WI38 (cell line): ENCODE measurements at regions not wholly inside any gene's neighbourhood (a gene's known extent, or its start where the extent isn't known, plus 50 kb on each side); places are given as distances from the start of the nearest gene placed in this dataset.
"Not testable (repeated sequence)": the region's sequence is repeated elsewhere in the genome, so short reads cannot be mapped to it uniquely, and the experiment has no call there.

Experiments used
- H3K4me3 ChIP-seq: 2 replicates; pipeline ENCODE4 v1.5.1; 2011; ENCODE audit warnings: low read depth, mild to moderate bottlenecking, control low read depth, low read length
- CTCF ChIP-seq: IDR thresholded peaks from 2 replicates; pipeline ENCODE4 v1.5.1; 2012; ENCODE audit warnings: low read depth, mild to moderate bottlenecking, control low read depth, low read length

GRCh38 chr2:150207979-150208378 lies 279.5 kb downstream of the RND3 start:
- no peak for TF ChIP-seq CTCF
- no peak overlapping the region for H3K4me3 ChIP-seq

DNA sequence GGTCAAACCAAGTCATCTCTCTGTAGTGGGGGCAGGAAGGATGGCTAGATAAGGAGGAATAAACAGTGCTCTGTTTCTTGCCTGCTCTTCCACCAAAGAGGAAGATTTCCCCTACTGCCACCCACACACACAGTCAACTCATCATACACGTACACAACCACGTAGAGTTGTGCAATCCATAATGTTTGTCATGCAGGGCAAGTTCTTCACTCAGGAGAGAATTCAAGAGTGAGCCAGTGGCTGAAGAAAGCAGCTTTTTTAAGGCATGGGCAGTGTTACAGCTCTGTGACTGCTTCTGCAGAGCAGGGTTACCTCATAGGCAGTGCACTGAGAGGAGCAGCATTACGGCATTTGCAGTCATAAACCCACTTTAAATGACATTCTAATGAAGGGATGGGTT lies 283.0 kb downstream of the RND3 start:
- no peak for TF ChIP-seq CTCF
- no peak overlapping the region for H3K4me3 ChIP-seq

DNA sequence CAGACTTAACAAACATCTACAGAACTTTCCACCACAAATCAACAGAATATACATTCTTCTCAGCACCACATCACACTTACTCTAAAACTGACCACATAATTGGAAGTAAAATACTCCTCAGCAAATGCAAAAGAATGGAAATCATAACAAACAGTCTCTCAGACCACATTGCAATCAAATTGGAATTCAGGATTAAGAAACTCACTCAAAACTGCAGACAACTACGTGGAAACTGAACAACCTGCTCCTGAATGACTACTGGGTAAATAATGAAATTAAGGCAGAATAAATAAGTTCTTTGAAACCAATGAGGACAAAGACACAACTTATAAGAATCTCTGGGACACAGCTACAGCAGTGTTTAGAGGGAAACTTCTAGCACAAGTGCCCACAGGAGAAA lies 292.7 kb downstream of the RND3 start:
- H3K4me3 ChIP-seq = not testable (repeated sequence)

DNA sequence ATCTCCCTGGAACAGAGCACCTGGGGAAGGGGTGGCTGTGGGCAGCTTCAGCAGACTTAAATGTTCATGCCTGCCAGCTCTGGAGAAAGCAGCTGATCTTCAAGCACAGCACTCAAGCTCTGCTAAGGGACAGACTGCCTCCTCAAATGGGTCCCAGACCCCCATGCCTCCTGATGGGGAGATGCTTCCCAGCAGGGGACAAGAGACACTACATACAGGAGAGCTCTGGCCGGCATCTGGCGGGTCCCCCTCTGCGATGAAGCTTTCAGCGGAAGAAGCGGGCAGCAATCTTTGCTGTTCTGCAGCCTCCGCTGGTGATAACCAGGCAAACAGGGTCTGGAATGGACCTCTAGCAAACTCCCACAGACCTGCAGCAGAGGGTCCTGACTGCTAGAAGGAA lies 294.8 kb downstream of the RND3 start:
- TF ChIP-seq CTCF = no peak
- H3K4me3 ChIP-seq = no peak overlapping the region

- no peak for TF ChIP-seq CTCF
- no peak overlapping the region for H3K4me3 ChIP-seq
Measured at GRCh38 chr2:150191349-150191748, 296.1 kb downstream of the RND3 start.

DNA sequence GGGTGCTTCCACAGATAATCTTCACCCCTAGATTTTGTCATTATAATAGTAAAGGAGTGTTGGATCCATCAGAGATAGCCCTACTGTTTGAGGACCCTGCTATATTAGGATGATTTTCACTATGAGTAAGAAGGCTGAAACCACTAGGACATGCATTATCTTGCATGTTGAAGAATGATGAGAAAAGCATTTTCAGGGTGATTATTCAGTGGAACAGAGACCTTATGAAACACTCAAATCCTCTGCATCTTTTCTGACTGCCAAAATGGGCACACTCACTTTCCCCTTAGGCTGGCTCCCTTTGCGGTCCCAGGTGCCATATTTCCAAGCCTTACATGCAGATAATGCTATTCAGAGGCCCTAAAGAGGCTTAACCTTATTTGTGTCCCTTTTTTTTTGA lies 296.9 kb downstream of the RND3 start:
- H3K4me3 ChIP-seq = no peak overlapping the region
- TF ChIP-seq CTCF = no peak

DNA sequence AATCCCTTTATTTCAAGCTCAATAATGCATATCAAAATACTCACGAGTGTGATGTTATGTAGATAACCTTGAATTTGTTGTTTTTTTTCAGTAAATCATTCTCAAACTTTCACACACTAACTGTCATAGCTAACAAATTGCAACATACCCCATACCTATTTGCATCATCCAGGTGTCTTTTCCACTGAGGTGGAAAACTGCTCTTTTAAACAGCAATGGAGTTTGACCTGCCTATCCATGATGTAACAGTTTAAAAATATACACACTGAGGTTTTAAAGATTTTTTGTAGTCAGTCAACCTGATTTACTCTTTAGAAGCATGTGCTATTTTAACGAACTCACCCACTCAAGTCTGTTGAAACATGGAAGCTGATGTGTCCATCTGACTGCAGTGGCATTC lies 298.7 kb downstream of the RND3 start:
- TF ChIP-seq CTCF = no peak
- no peak overlapping the region for H3K4me3 ChIP-seq

- no peak overlapping the region for H3K4me3 ChIP-seq
Measured at GRCh38 chr2:150188177-150188576, 299.3 kb downstream of the RND3 start.

More at GRCh38 chr2:150188177-150188576, 299.3 kb downstream of the RND3 start:
- TF ChIP-seq CTCF = no peak
